ENCODE measurements at regions not wholly inside any gene's neighbourhood (a gene's known extent, or its start where the extent isn't known, plus 50 kb on each side); places are given as distances from the start of the nearest gene placed in this dataset.

- Histone ChIP-seq H2BK120ac (ENCODE audit: low read depth, low read length) (no peak overlapping the region), H3K56ac (ENCODE audit: low read length) (no peak overlapping the region), H3K23ac (ENCODE audit: low read length) (no peak overlapping the region), H3K4me2 (ENCODE audit: low read length) (no peak overlapping the region), H3K4me3 (ENCODE audit: low read length) (no peak overlapping the region), H3K4me1 (ENCODE audit: control insufficient read depth, low read depth, low read length) (no peaks in the 10 kb centered on the region), H3K27ac (ENCODE audit: low read depth, low read length) (no peak overlapping the region), H3K4ac (ENCODE audit: low read depth, low read length) (no peak overlapping the region), H4K5ac (ENCODE audit: low read length) (no peak overlapping the region), H2AK5ac (ENCODE audit: low read length) (no peak overlapping the region), H2BK5ac (ENCODE audit: low read length) (no peak overlapping the region), H3K79me2 (ENCODE audit: control insufficient read depth, insufficient read depth, low read length) (no peaks in the 10 kb centered on the region), H3K27me3 (ENCODE audit: insufficient read depth, low read length, poor library complexity) (no peaks in the 10 kb centered on the region), H4K8ac (ENCODE audit: low read depth, low read length) (no peak overlapping the region), H3K9ac (ENCODE audit: low read length) (no peak overlapping the region), H3K36me3 (ENCODE audit: control insufficient read depth, insufficient read depth, low read length) (no peaks in the 10 kb centered on the region), H3K79me1 (ENCODE audit: low read length) (no peaks in the 10 kb centered on the region), H2BK15ac (replicated peaks; ENCODE audit: low read depth) (no peak overlapping the region), H3K18ac (ENCODE audit: low read length) (no peak overlapping the region)
- DNase-seq: no peak
- WGBS (ENCODE audit: extremely low coverage, insufficient coverage, low lambda C conversion rate): no CpG with 5 or more reads among the region's 2 CpGs
Observed at GRCh38 chr10:121281576-121281975, 316.7 kb downstream of the FGFR2 start.

GRCh38 chr10:121282264-121282663 lies 316.0 kb downstream of the FGFR2 start:
- Histone ChIP-seq H3K4ac (ENCODE audit: low read depth, low read length) (no peak overlapping the region), H3K4me1 (ENCODE audit: control insufficient read depth, low read depth, low read length) (no peaks in the 10 kb centered on the region), H3K18ac (ENCODE audit: low read length) (no peak overlapping the region), H3K56ac (ENCODE audit: low read length) (no peak overlapping the region), H4K5ac (ENCODE audit: low read length) (no peak overlapping the region), H2BK120ac (ENCODE audit: low read depth, low read length) (no peak overlapping the region), H2BK5ac (ENCODE audit: low read length) (no peak overlapping the region), H3K4me3 (ENCODE audit: low read length) (no peak overlapping the region), H2AK5ac (ENCODE audit: low read length) (no peak overlapping the region), H3K79me1 (ENCODE audit: low read length) (no peaks in the 10 kb centered on the region), H2BK15ac (replicated peaks; ENCODE audit: low read depth) (no peak overlapping the region), H3K79me2 (ENCODE audit: control insufficient read depth, insufficient read depth, low read length) (no peaks in the 10 kb centered on the region), H3K27ac (ENCODE audit: low read depth, low read length) (no peak overlapping the region), H4K8ac (ENCODE audit: low read depth, low read length) (no peak overlapping the region), H3K27me3 (ENCODE audit: insufficient read depth, low read length, poor library complexity) (no peaks in the 10 kb centered on the region), H3K36me3 (ENCODE audit: control insufficient read depth, insufficient read depth, low read length) (no peaks in the 10 kb centered on the region), H3K23ac (ENCODE audit: low read length) (no peak overlapping the region), H3K9ac (ENCODE audit: low read length) (no peak overlapping the region), H3K4me2 (ENCODE audit: low read length) (no peak overlapping the region)
- no CpG with 5 or more reads among the region's 3 CpGs for WGBS (ENCODE audit: extremely low coverage, insufficient coverage, low lambda C conversion rate)
- no peak for DNase-seq

DNA sequence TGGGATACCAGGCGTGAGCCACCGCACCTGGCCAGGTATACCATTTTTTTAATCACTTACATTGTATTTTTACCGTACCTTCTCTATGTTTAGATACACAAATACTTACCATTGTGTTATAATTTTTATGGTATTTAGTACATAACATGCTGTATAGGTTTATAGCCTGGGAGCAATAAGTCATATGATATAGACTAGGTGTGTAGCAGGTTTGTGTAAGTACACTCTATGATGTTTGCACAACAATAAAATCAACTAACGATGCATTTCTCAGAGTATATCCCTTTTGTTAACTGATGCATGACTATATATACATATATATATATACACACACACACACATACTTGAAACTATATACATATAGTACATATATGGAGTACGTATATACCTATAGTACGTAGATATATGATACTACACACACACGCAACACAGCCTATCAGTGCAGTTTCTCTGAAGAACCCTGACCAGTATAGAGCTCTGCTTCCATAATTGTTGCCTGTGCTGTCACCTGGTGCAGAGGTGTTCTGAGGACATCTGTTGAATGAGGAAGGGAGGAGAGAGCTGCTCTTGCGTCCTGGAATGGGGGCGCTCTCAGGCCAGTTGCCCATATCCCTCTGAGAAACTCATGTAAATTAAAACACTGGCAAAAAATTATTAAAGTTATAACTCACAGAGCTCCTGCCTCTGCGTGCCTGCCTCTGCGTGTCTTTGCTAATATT lies 315.3 kb downstream of the FGFR2 start:
- H2BK15ac ChIP-seq (replicated peaks; ENCODE audit: low read depth): no peak overlapping the region
- no peak overlapping the region for H3K23ac ChIP-seq (ENCODE audit: low read length)
- no peak overlapping the region for H3K9ac ChIP-seq (ENCODE audit: low read length)
- H3K56ac ChIP-seq (ENCODE audit: low read length): no peak overlapping the region
- no peak overlapping the region for H2AK5ac ChIP-seq (ENCODE audit: low read length)
- no peaks in the 10 kb centered on the region for H3K79me1 ChIP-seq (ENCODE audit: low read length)
- no peaks in the 10 kb centered on the region for H3K79me2 ChIP-seq (ENCODE audit: control insufficient read depth, insufficient read depth, low read length)
- no peak overlapping the region for H4K5ac ChIP-seq (ENCODE audit: low read length)
- no peaks in the 10 kb centered on the region for H3K27me3 ChIP-seq (ENCODE audit: insufficient read depth, low read length, poor library complexity)
- H4K8ac ChIP-seq (ENCODE audit: low read depth, low read length): no peak overlapping the region
- H2BK120ac ChIP-seq (ENCODE audit: low read depth, low read length): no peak overlapping the region
- H2BK5ac ChIP-seq (ENCODE audit: low read length): no peak overlapping the region
- H3K4me2 ChIP-seq (ENCODE audit: low read length): no peak overlapping the region
- no peaks in the 10 kb centered on the region for H3K36me3 ChIP-seq (ENCODE audit: control insufficient read depth, insufficient read depth, low read length)
- no CpG with 5 or more reads among the region's 11 CpGs for WGBS (ENCODE audit: extremely low coverage, insufficient coverage, low lambda C conversion rate)
- H3K4me1 ChIP-seq (ENCODE audit: control insufficient read depth, low read depth, low read length): no peaks in the 10 kb centered on the region
- no peak overlapping the region for H3K27ac ChIP-seq (ENCODE audit: low read depth, low read length)
- H3K18ac ChIP-seq (ENCODE audit: low read length): no peak overlapping the region
- no peak overlapping the region for H3K4ac ChIP-seq (ENCODE audit: low read depth, low read length)
- no peak for DNase-seq
- H3K4me3 ChIP-seq (ENCODE audit: low read length): no peak overlapping the region

GRCh38 chr10:121284936-121285335 lies 313.3 kb downstream of the FGFR2 start:
- H3K4me3 ChIP-seq (ENCODE audit: low read length): no peak overlapping the region
- no peak overlapping the region for H4K5ac ChIP-seq (ENCODE audit: low read length)
- H3K4me1 ChIP-seq (ENCODE audit: control insufficient read depth, low read depth, low read length): no peaks in the 10 kb centered on the region
- no peak overlapping the region for H3K4ac ChIP-seq (ENCODE audit: low read depth, low read length)
- H2BK15ac ChIP-seq (replicated peaks; ENCODE audit: low read depth): no peak overlapping the region
- H3K79me1 ChIP-seq (ENCODE audit: low read length): no peaks in the 10 kb centered on the region
- no peak overlapping the region for H3K56ac ChIP-seq (ENCODE audit: low read length)
- H3K36me3 ChIP-seq (ENCODE audit: control insufficient read depth, insufficient read depth, low read length): no peaks in the 10 kb centered on the region
- no peak overlapping the region for H2BK5ac ChIP-seq (ENCODE audit: low read length)
- no peaks in the 10 kb centered on the region for H3K27me3 ChIP-seq (ENCODE audit: insufficient read depth, low read length, poor library complexity)
- H3K4me2 ChIP-seq (ENCODE audit: low read length): no peak overlapping the region
- no peak overlapping the region for H4K8ac ChIP-seq (ENCODE audit: low read depth, low read length)
- H2BK120ac ChIP-seq (ENCODE audit: low read depth, low read length): no peak overlapping the region
- H3K23ac ChIP-seq (ENCODE audit: low read length): no peak overlapping the region
- H3K9ac ChIP-seq (ENCODE audit: low read length): no peak overlapping the region
- H3K79me2 ChIP-seq (ENCODE audit: control insufficient read depth, insufficient read depth, low read length): no peaks in the 10 kb centered on the region
- DNase-seq: no peak
- WGBS (ENCODE audit: extremely low coverage, insufficient coverage, low lambda C conversion rate): no CpG with 5 or more reads among the region's 4 CpGs
- H3K18ac ChIP-seq (ENCODE audit: low read length): no peak overlapping the region
- H2AK5ac ChIP-seq (ENCODE audit: low read length): no peak overlapping the region
- no peak overlapping the region for H3K27ac ChIP-seq (ENCODE audit: low read depth, low read length)

GRCh38 chr10:121285406-121286196 lies 312.6 kb downstream of the FGFR2 start:
- H4K8ac ChIP-seq (ENCODE audit: low read depth, low read length): no peak overlapping the region
- no peak overlapping the region for H3K27ac ChIP-seq (ENCODE audit: low read depth, low read length)
- no peak for DNase-seq
- H3K79me1 ChIP-seq (ENCODE audit: low read length): no peaks in the 10 kb centered on the region
- no peak overlapping the region for H3K23ac ChIP-seq (ENCODE audit: low read length)
- H3K4ac ChIP-seq (ENCODE audit: low read depth, low read length): no peak overlapping the region
- H3K56ac ChIP-seq (ENCODE audit: low read length): no peak overlapping the region
- H2BK120ac ChIP-seq (ENCODE audit: low read depth, low read length): no peak overlapping the region
- H2BK15ac ChIP-seq (replicated peaks; ENCODE audit: low read depth): no peak overlapping the region
- no peaks in the 10 kb centered on the region for H3K4me1 ChIP-seq (ENCODE audit: control insufficient read depth, low read depth, low read length)
- no peak overlapping the region for H3K4me3 ChIP-seq (ENCODE audit: low read length)
- H4K5ac ChIP-seq (ENCODE audit: low read length): no peak overlapping the region
- no peak overlapping the region for H2AK5ac ChIP-seq (ENCODE audit: low read length)
- no CpG with 5 or more reads among the region's 5 CpGs for WGBS (ENCODE audit: extremely low coverage, insufficient coverage, low lambda C conversion rate)
- H2BK5ac ChIP-seq (ENCODE audit: low read length): no peak overlapping the region
- H3K18ac ChIP-seq (ENCODE audit: low read length): no peak overlapping the region
- no peak overlapping the region for H3K4me2 ChIP-seq (ENCODE audit: low read length)
- H3K27me3 ChIP-seq (ENCODE audit: insufficient read depth, low read length, poor library complexity): no peaks in the 10 kb centered on the region
- H3K79me2 ChIP-seq (ENCODE audit: control insufficient read depth, insufficient read depth, low read length): no peaks in the 10 kb centered on the region
- H3K36me3 ChIP-seq (ENCODE audit: control insufficient read depth, insufficient read depth, low read length): no peaks in the 10 kb centered on the region
- no peak overlapping the region for H3K9ac ChIP-seq (ENCODE audit: low read length)
